ENCODE measurements at regions not wholly inside any gene's neighbourhood (a gene's known extent, or its start where the extent isn't known, plus 50 kb on each side); places are given as distances from the start of the nearest gene placed in this dataset.

- no peak for DNase-seq (ENCODE audit: low read depth)
These were observed 267.2 kb downstream of the BUD13 start for GRCh38 chr11:116505298-116506262.

GRCh38 chr11:116504541-116505297 is 268.1 kb downstream of the BUD13 start:
- no peak for DNase-seq (ENCODE audit: low read depth)

GRCh38 chr11:116503216-116504160 is 269.3 kb downstream of the BUD13 start:
- no peak for DNase-seq (ENCODE audit: low read depth)

- no peak for DNase-seq (ENCODE audit: low read depth)
These were observed 270.1 kb downstream of the BUD13 start for GRCh38 chr11:116502641-116503061.

- no peak for DNase-seq (ENCODE audit: low read depth)
These were observed 271.1 kb downstream of the BUD13 start for GRCh38 chr11:116501728-116502127.

- DNase-seq (ENCODE audit: low read depth), result no peak
These were observed 271.7 kb downstream of the BUD13 start for GRCh38 chr11:116500947-116501602.

GRCh38 chr11:116500026-116500946 is 272.5 kb downstream of the BUD13 start:
- DNase-seq (ENCODE audit: low read depth), result no peak

- no peak for DNase-seq (ENCODE audit: low read depth)
These were observed 273.3 kb downstream of the BUD13 start for GRCh38 chr11:116499396-116500003.

- DNase-seq (ENCODE audit: low read depth), result no peak
These were observed 274.6 kb downstream of the BUD13 start for GRCh38 chr11:116498161-116498560.

GRCh38 chr11:116492600-116492999 is 280.2 kb downstream of the BUD13 start:
- DNase-seq (ENCODE audit: low read depth), result no peak

- no peak for DNase-seq (ENCODE audit: low read depth)
These were observed 283.9 kb downstream of the BUD13 start for GRCh38 chr11:116488836-116489389.

- no peak for DNase-seq (ENCODE audit: low read depth)
These were observed 287.4 kb downstream of the BUD13 start for GRCh38 chr11:116485425-116485824.

- no peak for DNase-seq (ENCODE audit: low read depth)
These were observed 290.1 kb downstream of the BUD13 start for GRCh38 chr11:116482716-116483115.

GRCh38 chr11:116481126-116481675 is 291.6 kb downstream of the BUD13 start:
- no peak for DNase-seq (ENCODE audit: low read depth)

GRCh38 chr11:116478669-116479668 is 293.8 kb downstream of the BUD13 start:
- no peak for DNase-seq (ENCODE audit: low read depth)

GRCh38 chr11:116478205-116478604 is 294.6 kb downstream of the BUD13 start:
- no peak for DNase-seq (ENCODE audit: low read depth)

GRCh38 chr11:116473790-116474346 is 298.9 kb downstream of the BUD13 start:
- DNase-seq (ENCODE audit: low read depth), result no peak
